K562 (cell line): ENCODE measurements at regions not wholly inside any gene's neighbourhood (a gene's known extent, or its start where the extent isn't known, plus 50 kb on each side); places are given as distances from the start of the nearest gene placed in this dataset.
"Not testable (repeated sequence)": the region's sequence is repeated elsewhere in the genome, so short reads cannot be mapped to it uniquely, and the experiment has no call there.

Experiments
- ATAC-seq: fragments of 200-7000 bp; cut with Tn5 transposase; 3 replicates; pipeline ENCODE4 v1.9.1; 2020; ENCODE audit warnings: moderate library complexity
- BruUV-seq: library from RNA; stranded (reverse); fragments of 400-500 nt; replicated peaks from 2 replicates; lab custom pipeline; 2021; lab: Mats Ljungman, UMichigan
- CTCF ChIA-PET: fragments of 300-600 bp; formaldehyde crosslinking; extraction: SDS; loops from one replicate; lab custom pipeline; 2021; ENCODE audit warnings: low intra/inter-chr PET ratio; lab: Yijun Ruan, JAX
- POLR2A ChIA-PET: fragments of 300-600, 350-650 bp; sonication (Branson Sonifier 250); formaldehyde crosslinking; extraction: SDS; loops from one replicate; lab custom pipeline; 2021; ENCODE audit warnings: antibody characterized with exemption, inconsistent platforms; lab: Yijun Ruan, JAX
- DNase-seq, 4 experiments: peaks; one replicate each; pipeline versions ENCODE4 v3.0.0 to v3.0.0-alpha.2; 2011 to 2018; ENCODE audit warnings: low spot score in 3 of 4, mixed read lengths in 3 of 4; ENCODE audit errors: extremely low read depth in 1 of 4
- FAIRE-seq: peaks from 2 replicates; lab custom pipeline; 2011; peaks lifted over from hg19 to GRCh38; lab: Jason Lieb, UNC
- H2AFZ ChIP-seq: 2 replicates; pipeline ENCODE4 v1.6.0; 2011; ENCODE audit warnings: low read depth, low read length, control low read depth, inconsistent platforms
- H3K27ac ChIP-seq: fragments of 200-600 bp; 3 replicates; pipeline ENCODE4 v1.8.0; 2011; ENCODE audit warnings: low read depth, mild to moderate bottlenecking, control low read depth, inconsistent platforms, low read length, moderate library complexity, mixed read lengths; ENCODE audit errors: extremely low read depth
- H3K27me3 ChIP-seq, 2 experiments: fragments of 300-600 bp in 1 of 2; 2 replicates in 1 of 2; 3 replicates in 1 of 2; pipeline versions ENCODE4 v1.6.0 to v1.8.0; 2011; ENCODE audit warnings: inconsistent platforms in 2 of 2, low read length in 2 of 2, mild to moderate bottlenecking in 1 of 2, mixed read lengths in 1 of 2, moderate library complexity in 1 of 2; ENCODE audit not compliant: control insufficient read depth in 2 of 2, insufficient read depth in 2 of 2
- H3K36me3 ChIP-seq: fragments of 300-600 bp; 3 replicates; pipeline ENCODE4 v1.8.0; 2011; ENCODE audit warnings: mild to moderate bottlenecking, low read length, inconsistent platforms; ENCODE audit not compliant: control insufficient read depth, insufficient read depth
- H3K4me1 ChIP-seq, 2 experiments: fragments of 200-600 bp in 1 of 2; replicated peaks in 1 of 2; 2 replicates in 1 of 2; 3 replicates in 1 of 2; pipeline versions ENCODE4 v1.5.1 to v1.8.0; 2011; ENCODE audit warnings: inconsistent platforms in 2 of 2, low read length in 2 of 2, mild to moderate bottlenecking in 1 of 2, mixed read lengths in 1 of 2, moderate library complexity in 1 of 2; ENCODE audit not compliant: control insufficient read depth in 2 of 2, insufficient read depth in 2 of 2
- H3K4me2 ChIP-seq: 2 replicates; pipeline ENCODE4 v1.6.1; 2011; ENCODE audit warnings: low read length, control low read depth, inconsistent platforms, mixed read lengths; ENCODE audit not compliant: insufficient read depth
- H3K4me3 ChIP-seq: fragments of 200-600 bp; sonication (generic), shearing (Covaris generic); 2 replicates; pipeline ENCODE4 v1.5.1; 2016; ENCODE audit warnings: control low read depth, inconsistent platforms
- H3K79me2 ChIP-seq: fragments of 200-600 bp; 3 replicates; pipeline ENCODE4 v1.8.0; 2011; ENCODE audit warnings: low read length, inconsistent platforms; ENCODE audit not compliant: control insufficient read depth, insufficient read depth
- H3K9ac ChIP-seq, 2 experiments: 2 replicates each; pipeline versions ENCODE4 v1.6.0 to v1.6.1; 2011; ENCODE audit warnings: low read depth in 2 of 2, low read length in 2 of 2, control low read depth in 1 of 2, inconsistent platforms in 1 of 2, mild to moderate bottlenecking in 1 of 2, mixed read lengths in 1 of 2; ENCODE audit not compliant: insufficient read depth in 1 of 2
- H3K9me1 ChIP-seq: one replicate; pipeline ENCODE4 v1.6.0; 2011; ENCODE audit warnings: inconsistent platforms, mild to moderate bottlenecking, low read length, moderate library complexity; ENCODE audit not compliant: control insufficient read depth, insufficient read depth
- H3K9me3 ChIP-seq: replicated peaks from 2 replicates; pipeline ENCODE4 v1.5.1; 2011; ENCODE audit warnings: low read depth, low read length, inconsistent platforms; ENCODE audit not compliant: control insufficient read depth, insufficient read depth
- H4K20me1 ChIP-seq: replicated peaks from 2 replicates; pipeline ENCODE4 v1.6.1; 2011; ENCODE audit warnings: low read length, inconsistent platforms, mixed read lengths; ENCODE audit not compliant: control insufficient read depth, insufficient read depth
- MCM3 ChIP-seq: fragments of 450-650 bp; IDR thresholded peaks from 2 replicates; pipeline ENCODE4 v1.6.1; 2016
- WGBS: fragments of 100-300 bp; shearing (Covaris generic); methylation state at CpG from one replicate; pipeline ENCODE4 v1.1.6; 2016; ENCODE audit warnings: low coverage, mixed read lengths; ENCODE audit not compliant: insufficient coverage; ENCODE audit errors: missing lambda C conversion rate; 5-methylcytosine and 5-hydroxymethylcytosine counted together
- in situ Hi-C: fragments of 300-500 bp; cut with MboI; formaldehyde crosslinking; loops from 4 replicates; pipeline ENCODE4 v1.15.0; 2018; ENCODE audit warnings: inconsistent platforms, mixed read lengths
- intact Hi-C: fragments of 100-400 bp; cut with micrococcal nuclease; formaldehyde crosslinking; loops from 2 replicates; pipeline ENCODE4 v1.14.2; 2022

DNA sequence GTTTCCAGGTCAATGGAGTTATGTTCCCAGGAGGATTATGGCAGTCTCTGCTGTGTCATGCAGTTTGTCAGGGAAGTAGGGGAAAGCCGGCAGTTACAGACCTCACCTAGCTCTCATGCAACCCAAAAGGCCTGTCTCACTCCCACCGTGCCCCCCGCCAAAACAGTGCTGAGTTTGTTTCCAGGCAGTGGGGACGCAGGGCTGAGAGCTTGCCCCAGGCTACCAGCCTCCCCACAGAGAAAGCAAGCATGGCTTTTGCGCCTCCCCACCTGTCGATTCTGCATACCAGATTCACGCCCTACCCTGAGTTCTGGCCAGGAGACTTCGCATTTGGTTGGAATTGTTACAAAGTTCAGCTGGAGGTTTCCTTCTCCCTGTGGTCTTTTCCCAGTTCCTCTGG, 383.9 kb downstream of the PCDH11X start:
- H2AFZ ChIP-seq, H3K9me1 ChIP-seq, H3K4me2 ChIP-seq, H3K4me3 ChIP-seq, H3K9ac ChIP-seq, POLR2A ChIA-PET, H3K36me3 ChIP-seq, CTCF ChIA-PET, BruUV-seq, DNase-seq, intact Hi-C loops, H3K4me1 ChIP-seq, H3K79me2 ChIP-seq, H3K27me3 ChIP-seq, H3K27ac ChIP-seq, H4K20me1 ChIP-seq, ATAC-seq, in situ Hi-C loops, FAIRE-seq, H3K9me3 ChIP-seq: not testable (repeated sequence)
- WGBS, result 0% methylated on average over 5 of the region's 8 CpGs

DNA sequence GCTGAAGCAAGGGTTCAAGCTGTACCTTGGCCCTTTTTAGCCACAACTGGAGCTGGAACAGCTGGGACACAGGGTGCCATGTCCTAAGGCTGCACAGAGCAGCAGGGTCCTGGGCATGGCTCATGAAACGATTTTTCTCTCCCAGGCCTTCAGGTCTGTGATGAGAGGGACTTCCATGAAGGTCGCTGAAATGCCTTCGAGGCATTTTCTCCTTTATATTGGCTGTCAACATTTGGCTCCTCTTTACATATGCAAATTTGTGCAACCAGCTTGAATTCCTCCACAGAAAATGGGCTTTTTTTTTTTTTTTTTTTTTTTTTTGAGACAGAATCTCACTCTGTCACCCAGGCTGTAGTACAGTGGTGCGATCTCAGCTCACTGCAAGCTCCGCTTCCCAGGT, 430.8 kb downstream of the PCDH11X start:
- no TSS peak for BruUV-seq
- intact Hi-C loops, result no loop called here
- in situ Hi-C loops, result no loop called here

More for the DNA sequence above, 430.8 kb downstream of the PCDH11X start:
- Histone ChIP-seq H3K4me1 (no peaks in the 10 kb centered on the region), H3K79me2 (no peaks in the 10 kb centered on the region), H3K9me1 (no peaks in the 10 kb centered on the region), H3K4me2 (no peak overlapping the region), H3K27me3 (no peaks in the 10 kb centered on the region), H3K9ac (no peak overlapping the region), H3K27ac (no peak overlapping the region), H3K9me3 (no peaks in the 10 kb centered on the region), H4K20me1 (no peaks in the 10 kb centered on the region), H2AFZ (no peak overlapping the region), H3K36me3 (no peaks in the 10 kb centered on the region), H3K4me3 (no peak overlapping the region)
- WGBS, result 0% methylated on average over 2 of the region's 5 CpGs
- DNase-seq (no peak), FAIRE-seq (no peak), ATAC-seq (no peak)
- ChIA-PET CTCF (no interaction called here), POLR2A (no interaction called here)
- TF ChIP-seq MCM3, result no peak
